Activated CD8-positive, alpha-beta memory T cell treated with anti-CD3 and anti-CD28 coated beads for 36 hours (primary cell): ENCODE measurements at regions not wholly inside any gene's neighbourhood (a gene's known extent, or its start where the extent isn't known, plus 50 kb on each side); places are given as distances from the start of the nearest gene placed in this dataset.

Experiments used
- CTCF ChIA-PET: fragments of 350-600 bp; sonication (Branson Sonifier 250); formaldehyde crosslinking; loops from one replicate; lab custom pipeline; 2021; ENCODE audit warnings: antibody characterized with exemption; lab: Charles Lee
- POLR2A ChIA-PET: fragments of 350-600 bp; sonication (Branson Sonifier 250); formaldehyde crosslinking; loops from one replicate; lab custom pipeline; 2021; ENCODE audit warnings: antibody characterized with exemption; lab: Charles Lee

DNA sequence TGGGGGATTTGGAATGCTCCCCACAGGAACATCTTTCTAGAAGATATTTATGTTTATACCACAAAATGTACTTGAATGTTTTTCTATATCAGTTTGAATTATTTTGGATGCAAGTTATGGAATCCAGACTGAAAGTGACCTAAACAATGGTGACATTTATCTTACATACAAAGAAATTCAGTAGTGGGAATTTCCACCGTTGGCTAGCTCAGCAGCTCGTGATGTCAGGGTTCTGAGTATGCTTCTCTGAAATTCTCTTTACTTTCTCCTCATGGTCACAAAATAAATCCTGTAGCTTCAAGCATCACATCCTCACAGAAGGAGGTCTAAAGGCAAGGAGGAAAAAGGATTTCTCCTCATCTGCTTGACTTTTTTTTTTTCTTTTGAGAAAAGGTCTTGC is 105.3 kb downstream of the AKAIN1 start:
- ChIA-PET CTCF (no interaction called here), POLR2A (no interaction called here)

DNA sequence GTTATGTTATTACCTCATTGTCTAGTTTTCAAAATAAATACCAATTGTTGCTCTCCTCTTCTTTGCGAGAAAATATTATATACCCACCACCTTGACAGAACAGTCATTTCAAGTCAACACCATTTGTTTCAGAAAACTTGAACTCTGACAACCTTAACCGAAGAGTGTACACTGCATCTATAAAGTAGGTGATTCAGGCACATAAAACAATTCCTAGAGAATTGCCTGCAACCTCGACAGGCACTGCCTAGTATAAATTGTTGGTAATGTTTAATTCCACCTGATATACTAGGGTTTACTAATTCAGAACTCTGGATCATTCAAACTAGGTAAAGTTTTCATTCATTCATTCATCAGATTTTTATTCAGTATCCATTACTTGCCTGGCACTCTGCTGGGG is 121.8 kb downstream of the AKAIN1 start:
- ChIA-PET POLR2A (no interaction called here), CTCF (no interaction called here)

DNA sequence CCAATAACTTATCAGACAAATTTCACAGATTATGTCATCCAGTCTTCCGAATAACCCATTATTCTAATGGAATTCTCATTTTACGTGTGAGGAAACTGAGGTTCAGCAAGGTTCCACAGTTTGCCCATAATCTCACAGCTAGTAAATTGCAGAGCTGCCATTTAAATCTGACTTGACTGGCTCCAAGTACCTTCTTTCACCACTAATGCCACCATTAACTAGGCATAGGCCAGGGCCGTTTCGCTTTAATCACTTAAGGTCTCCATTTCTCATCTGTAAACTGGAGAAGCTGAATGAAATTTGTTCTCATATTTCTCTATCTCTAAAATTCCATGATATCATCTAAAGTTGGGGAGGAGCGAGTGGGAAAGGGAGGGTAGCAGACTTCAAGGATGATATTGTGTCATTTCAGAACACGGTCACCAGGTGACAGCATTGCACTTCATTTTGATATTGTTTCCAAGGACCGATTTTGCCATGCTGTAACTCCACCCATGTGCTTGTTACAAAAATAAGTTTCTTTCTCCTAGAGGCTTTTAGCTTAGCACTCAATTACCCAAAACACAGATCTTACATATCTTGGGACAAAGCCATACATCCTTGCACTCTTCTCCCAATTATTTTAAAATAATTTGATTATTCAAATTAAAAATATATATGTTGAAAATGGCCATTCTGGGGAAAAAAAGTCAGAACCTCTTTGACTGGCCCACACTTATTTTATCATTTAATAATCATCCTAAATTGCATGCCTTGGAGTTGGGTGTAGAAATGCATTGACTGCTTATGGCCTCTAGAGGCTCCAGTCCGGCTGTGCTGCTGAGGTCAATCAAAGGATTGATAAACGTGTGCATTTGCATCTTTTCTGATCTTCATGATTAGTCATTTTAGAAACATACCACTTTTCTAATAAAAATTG is 123.8 kb downstream of the AKAIN1 start:
- CTCF ChIA-PET: no interaction called here

DNA sequence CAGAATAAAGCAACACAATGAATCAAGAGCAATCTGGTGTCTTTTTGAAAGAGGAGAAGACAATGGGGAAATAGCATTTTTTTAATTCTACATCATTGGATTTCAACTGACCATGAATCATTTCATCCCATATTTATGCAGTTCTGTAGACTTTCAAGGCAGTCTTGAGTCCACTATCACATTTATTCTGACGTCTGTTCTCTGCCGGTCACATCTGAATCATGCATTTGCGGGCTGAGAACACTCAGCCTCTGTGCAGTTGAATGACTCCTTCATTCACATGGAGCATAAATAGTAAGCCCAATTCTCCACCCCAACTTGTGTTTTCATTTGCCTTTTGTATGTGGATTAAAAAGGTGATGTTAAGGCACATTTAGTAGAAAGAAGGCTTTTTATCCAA is 128.2 kb downstream of the AKAIN1 start:
- ChIA-PET POLR2A (no interaction called here), CTCF (no interaction called here)

More for the DNA sequence above, 123.8 kb downstream of the AKAIN1 start:
- POLR2A ChIA-PET: no interaction called here

DNA sequence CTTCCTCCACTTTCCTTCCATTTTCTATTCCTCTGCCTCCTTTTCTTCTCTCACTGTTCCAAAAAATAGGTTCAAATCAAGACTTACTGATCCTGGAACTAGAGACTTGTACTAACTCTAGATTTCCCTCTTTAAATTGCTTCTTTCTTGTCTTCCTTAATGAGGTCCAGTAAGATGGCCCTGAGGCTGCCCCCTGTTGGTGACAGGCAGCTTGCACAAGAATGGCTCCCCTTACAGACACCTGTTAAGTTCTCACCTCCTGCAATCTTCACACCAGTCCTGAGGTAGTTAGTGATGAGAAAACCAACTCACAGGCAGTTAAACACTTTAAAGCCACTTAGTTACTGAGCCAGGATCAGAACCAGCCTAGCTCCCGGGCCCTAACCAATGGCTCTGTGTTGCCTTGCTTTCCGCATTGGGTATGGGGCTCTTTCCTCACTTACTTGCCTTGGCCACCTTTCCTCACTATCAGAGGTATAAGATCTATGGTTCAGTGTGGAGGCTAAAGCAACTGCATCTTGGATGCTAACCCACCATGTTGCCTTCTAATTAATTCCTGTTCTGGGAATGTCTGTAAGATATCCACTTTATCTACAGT is 130.6 kb downstream of the AKAIN1 start:
- CTCF ChIA-PET: no interaction called here
- POLR2A ChIA-PET: no interaction called here

DNA sequence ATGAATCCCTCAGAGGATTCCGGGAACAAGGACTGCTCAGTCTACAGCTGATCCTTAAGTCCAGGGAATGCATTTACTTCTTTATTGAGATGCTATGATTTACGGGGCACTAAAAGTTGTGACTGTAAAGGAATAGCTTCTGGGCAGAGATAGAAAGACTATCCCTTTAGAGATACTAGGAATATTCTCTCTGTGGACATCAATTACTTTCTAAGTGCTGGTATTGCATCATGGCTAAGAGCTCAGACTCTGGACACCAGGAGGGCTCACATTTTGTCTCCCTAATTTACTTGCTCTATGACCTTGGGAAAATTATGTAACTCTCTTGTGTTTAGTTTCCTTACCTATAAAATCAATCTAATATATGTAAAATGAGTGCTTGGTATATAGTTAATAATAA is 131.4 kb downstream of the AKAIN1 start:
- ChIA-PET POLR2A (no interaction called here), CTCF (no interaction called here)

DNA sequence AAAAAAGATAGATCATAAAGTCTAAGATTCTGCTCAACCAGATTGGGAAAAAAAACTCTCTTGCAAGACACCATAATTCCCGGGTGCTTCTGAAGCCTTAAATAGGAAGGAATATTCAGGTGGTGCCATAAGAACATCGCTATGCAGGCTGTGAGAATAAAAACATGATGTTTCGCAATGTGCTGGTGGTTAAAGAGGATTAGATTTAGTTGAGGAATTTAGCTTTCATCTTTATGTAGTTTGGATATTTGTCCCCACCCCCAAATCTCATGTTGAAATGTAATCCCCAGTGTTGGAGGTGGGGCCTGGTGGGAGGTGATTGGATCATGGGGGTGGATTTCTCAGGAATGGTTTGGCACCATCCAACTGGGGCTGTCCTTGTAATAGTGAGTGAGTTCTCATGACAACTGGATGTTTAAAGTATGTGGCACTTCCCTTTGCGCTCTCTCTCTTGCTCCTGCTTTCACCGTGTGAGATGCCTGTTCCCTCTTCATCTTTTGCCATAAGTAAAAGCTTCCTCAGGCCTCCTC is 132.2 kb downstream of the AKAIN1 start:
- ChIA-PET CTCF (no interaction called here), POLR2A (no interaction called here)

DNA sequence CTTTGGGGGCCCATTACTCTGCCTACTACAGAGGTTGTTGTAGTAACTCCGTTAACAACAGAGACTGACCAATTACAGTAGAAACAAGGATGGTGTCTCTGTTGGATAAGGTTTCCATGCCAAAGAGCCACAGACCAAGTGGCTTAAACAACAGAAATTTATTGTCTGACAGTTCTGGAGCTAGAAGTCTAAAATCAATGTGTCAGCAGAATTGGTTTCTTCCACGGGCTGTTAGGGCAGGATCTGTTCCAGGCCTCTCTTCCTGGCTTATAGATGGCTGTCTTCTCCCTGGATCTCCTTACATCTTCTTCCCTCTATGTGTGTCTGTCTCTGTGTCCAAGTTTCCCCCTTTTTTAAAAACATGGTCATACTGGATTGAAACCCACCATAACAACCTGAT is 135.3 kb downstream of the AKAIN1 start:
- CTCF ChIA-PET: no interaction called here
- POLR2A ChIA-PET: no interaction called here

DNA sequence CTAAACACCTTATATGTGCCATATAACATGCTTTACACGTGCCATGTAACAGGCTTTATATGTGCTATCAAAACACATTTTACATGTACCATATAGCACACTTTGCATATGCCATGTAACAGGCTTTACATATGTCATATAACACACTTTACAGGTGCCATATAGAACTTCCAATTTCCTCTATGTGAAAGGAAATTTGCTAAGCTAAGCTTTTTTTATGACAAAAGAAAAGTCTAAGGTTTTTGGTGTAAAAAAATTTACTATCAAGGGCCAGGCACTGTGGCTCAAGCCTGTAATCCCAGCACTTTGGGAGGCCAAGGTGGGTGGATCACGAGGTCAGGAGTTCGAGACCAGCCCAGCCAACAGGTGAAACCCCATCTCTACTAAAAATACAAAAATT is 136.5 kb downstream of the AKAIN1 start:
- ChIA-PET POLR2A (no interaction called here), CTCF (no interaction called here)

DNA sequence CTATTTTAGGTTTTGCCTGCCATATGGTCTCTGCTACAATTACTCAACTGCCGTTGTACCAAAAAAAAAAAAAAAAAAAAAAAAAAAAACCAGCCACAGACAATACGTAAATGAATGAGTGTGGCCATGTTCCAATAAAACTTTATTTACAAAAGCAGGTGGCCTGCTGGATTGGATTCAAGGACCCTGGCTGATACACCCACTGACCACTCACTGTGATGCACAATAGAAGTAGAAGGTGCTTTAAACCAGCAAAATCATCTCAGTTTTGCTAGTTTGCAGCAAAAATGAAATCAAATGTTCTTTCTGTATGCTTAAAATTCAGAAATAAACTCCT is 137.4 kb downstream of the AKAIN1 start:
- ChIA-PET POLR2A (interaction anchor here (1.0 kb wide), 1 partner anchor 178 kb away, joined by 3 read pairs; no protein-coding TSS in a partner anchor), CTCF (no interaction called here)

DNA sequence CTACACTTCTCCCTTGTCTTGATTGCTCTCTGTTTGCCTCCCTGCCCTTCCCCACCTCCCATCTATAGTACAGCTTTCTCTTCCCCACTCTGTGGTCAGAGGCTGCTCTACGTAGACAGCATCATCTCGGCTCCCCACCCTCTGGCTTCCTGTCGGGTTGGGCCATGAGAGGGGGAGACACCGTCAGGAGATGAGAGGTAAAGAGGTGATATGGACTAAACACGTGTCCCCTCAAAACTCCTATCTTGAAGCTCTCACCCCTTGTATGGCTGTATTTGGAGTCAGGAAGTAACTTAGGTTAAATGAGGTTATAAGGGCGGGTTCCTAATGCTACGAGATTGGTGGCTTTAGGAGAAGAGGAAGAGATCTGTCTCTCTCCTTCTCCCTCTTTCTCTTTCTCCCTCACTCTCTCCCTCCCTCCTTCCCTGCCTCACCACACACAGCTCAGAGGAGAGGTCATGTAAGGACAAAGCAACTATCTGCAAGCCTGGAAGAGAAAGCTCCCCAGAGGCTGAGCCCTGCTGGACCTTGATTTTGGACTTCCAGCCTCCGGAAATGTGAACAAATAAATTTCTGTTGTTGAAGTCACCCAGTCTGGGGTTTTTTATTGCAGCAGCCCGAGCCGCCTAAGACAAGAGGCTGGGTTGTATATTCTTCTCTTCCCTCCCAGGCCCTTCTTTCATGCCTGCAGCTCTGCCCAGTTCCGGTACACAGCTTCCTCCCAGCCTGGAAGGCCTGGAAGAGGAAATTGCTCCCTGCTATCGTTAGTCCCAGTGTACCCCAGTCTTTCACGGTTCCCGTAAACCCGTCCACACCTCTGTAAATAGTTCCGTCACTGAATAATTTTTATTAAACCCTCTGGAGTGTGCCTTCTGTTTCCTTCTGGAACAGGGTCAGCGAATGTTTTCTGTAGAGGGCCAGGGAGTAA is 138.0 kb downstream of the AKAIN1 start:
- ChIA-PET CTCF (no interaction called here), POLR2A (interaction anchor here (1.0 kb wide), 1 partner anchor 179 kb away, joined by 3 read pairs; no protein-coding TSS in a partner anchor)

DNA sequence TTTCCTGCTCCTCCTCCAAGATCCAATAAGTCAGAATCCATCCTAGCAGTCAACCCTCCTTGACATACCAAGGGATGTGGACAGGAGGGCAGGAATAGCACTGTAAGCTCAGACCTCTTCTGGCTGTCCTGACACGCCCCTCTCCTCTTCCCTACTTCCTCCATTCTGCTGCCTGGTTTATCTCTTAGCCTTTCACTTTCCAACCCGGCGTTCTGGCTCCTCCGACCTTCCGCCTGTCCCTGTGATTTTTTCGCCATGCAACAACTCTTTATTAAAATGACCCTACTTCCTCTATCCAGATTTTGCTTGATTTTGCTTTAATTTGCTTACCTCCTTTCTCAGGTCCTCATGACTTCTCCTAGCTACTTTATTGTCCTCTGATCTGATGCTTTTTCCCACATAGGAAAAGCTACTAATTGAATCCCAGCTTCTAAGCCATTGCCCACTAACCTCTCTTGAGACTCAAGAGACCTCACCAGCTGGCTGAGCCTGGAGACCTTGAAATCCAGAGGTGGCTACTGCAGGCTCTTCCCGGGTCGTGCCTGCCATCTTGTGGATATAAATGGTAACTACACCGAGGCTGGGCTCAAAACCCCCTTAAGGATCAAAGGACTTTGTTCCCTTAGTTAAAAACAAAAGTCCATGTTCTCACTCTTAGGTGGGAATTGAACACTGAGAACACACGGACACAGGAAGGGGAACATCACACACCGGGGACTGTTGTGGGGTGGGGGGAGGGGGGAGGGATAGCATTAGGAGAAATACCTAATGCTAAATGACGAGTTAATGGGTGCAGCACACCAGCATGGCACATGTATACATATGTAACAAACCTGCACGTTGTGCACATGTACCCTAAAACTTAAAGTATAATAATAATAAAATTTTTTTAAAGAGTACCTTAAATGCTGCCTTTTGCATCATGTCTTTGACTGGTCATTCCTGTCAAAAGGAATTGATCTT is 139.4 kb downstream of the AKAIN1 start:
- ChIA-PET POLR2A (no interaction called here), CTCF (no interaction called here)

DNA sequence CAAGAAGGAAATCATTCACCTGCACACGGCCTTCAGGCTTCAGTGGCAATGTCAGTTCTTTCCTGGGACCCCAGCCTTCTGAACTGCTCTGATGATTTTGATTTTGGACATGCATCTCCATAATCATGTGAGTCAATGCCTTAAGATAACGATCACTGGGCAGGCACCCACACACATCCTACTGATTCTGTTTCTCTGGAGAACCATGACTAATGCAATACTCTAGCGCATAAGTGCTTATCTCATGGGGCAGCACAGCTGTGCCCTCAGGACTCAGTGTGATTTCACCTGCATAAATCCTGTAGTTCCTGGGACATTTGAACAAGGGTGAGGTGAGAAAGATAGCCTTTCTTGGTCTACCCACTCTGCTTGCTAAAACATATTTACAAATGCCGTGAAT is 144.6 kb downstream of the AKAIN1 start:
- CTCF ChIA-PET: no interaction called here
- POLR2A ChIA-PET: no interaction called here

DNA sequence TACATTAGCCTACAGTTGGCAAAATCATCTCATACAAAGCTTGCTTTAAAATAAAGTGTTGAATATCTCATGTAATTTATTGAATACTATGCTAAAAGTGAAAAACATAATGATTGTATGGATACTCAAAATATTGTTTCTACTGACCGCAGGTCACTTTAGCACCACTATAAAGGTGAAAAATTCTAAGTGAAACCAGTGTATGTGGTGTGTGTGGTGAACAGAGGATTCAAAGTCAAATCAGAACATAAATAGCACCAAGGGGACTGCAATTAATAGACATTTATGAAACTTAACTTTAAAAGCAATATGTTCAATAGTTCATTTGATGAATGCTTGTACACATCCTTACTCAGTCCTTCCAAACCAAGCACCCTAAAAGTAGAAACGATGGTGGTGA is 145.8 kb downstream of the AKAIN1 start:
- POLR2A ChIA-PET: no interaction called here
- CTCF ChIA-PET: no interaction called here

DNA sequence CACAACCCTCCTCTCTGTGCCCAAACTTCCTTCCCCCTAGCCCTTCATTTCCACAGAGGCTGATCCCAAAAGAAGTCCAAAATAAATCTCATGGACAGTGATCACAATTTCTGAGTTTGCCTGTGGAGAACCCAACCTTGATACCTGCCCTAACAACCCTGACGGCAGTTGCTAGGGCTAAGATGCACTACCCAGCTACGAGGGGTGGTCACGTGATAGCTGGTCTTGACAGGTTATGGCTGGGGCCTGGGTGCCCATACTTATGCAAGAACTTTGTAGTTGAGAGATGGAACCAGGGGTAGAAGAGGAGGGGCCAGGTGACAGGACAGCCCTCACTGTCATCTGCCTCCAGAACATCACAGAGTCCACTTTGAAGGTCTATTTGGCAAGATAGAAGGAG is 147.9 kb downstream of the AKAIN1 start:
- POLR2A ChIA-PET: no interaction called here
- CTCF ChIA-PET: no interaction called here

DNA sequence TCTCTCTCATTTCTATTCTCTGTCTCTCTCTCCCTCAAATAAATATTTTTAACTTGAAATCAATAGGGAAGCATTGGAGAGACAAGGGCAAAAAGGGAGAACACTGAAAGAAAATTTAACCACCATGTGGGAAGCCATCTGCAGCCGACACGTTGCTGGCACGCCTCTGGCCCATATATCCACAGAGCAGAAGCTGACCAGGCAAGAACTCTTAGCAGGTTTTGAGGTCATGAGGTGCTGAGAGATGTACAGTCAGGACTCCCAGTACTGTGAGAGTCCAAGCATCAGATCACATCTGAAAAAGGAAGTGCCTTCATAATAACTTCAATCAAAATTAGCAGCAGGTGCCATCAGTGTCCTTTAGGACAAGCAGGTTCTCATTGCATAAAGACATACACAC is 156.6 kb downstream of the AKAIN1 start:
- CTCF ChIA-PET: no interaction called here
- POLR2A ChIA-PET: no interaction called here

DNA sequence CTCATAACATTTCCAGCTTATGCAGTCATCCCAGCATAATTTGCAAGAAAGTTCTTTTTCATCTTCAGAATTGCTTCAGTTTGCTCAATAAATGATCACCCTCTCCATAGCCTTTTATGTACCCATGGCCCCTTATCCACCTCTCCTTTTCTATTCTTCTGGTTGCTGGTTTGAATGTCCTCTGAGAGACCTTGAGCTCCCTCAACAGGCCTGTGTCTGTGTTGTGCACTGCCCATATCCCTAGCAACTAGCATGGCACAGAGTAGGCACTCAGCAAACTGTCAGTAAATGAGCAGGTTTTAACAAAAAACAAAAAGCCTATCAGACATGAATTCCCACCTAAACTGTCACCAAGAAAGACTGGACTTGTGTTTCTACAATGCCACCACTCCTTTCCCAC is 160.5 kb downstream of the AKAIN1 start:
- ChIA-PET CTCF (no interaction called here), POLR2A (no interaction called here)

DNA sequence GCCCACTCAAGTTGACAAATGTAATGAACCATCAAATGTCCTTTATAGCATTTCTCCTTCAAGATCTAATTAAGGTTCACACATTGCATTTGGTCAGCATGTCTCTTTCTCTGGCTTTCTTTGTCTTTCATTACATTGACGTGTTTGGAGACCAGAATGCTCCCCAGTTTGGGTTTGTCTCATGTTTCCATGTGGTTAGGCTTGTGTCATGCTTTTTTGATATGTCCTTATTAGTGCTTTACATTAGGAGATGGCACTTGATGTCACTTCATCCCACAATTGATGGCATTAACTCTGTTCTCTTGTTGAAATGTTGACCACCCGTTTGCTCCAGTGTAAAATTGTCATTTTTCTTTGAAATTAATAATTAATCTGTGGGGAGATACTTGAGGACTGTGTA is 165.8 kb downstream of the AKAIN1 start:
- POLR2A ChIA-PET: no interaction called here
- CTCF ChIA-PET: interaction anchor here (0.7 kb wide), 1 partner anchor 91 kb away, joined by 9 read pairs; no protein-coding TSS in a partner anchor

DNA sequence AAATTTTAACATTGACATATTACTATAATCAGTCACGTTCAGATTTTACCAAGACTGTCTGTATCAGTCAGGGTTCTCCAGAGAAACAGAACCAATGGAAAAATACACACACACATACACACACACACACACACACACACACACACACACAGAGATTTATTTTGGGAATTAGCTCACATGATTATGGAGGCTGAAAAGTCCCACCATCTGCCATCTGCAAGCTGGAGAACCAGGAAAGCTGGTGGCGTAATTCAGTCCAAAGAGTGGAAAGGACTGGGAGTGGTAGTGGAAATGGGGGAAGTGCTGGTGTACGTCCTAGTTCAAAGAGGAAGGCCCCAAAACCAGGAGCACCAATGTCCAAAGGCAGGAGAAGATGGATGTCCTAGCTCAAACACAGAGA is 166.4 kb downstream of the AKAIN1 start:
- POLR2A ChIA-PET: no interaction called here
- CTCF ChIA-PET: interaction anchor here (0.7 kb wide), 1 partner anchor 92 kb away, joined by 9 read pairs; no protein-coding TSS in a partner anchor
